Mucosa of stomach (tissue), 1 donor: ENCODE measurements at regions not wholly inside any gene's neighbourhood (a gene's known extent, or its start where the extent isn't known, plus 50 kb on each side); places are given as distances from the start of the nearest gene placed in this dataset.

Experiments
- H3K27me3 ChIP-seq: one replicate; pipeline ENCODE4 v1.7.0; 2013; ENCODE audit warnings: mild to moderate bottlenecking, low read length; ENCODE audit not compliant: control insufficient read depth, insufficient read depth
- H3K36me3 ChIP-seq: one replicate; pipeline ENCODE4 v1.7.0; 2013; ENCODE audit warnings: low read length; ENCODE audit not compliant: control insufficient read depth, insufficient read depth
- H3K4me1 ChIP-seq: one replicate; pipeline ENCODE4 v1.7.0; 2013; ENCODE audit warnings: mild to moderate bottlenecking, low read length; ENCODE audit not compliant: control insufficient read depth, insufficient read depth
- H3K4me3 ChIP-seq: one replicate; pipeline ENCODE4 v1.7.0; 2013; ENCODE audit warnings: low read length
- H3K9ac ChIP-seq: one replicate; pipeline ENCODE4 v1.7.0; 2013; ENCODE audit warnings: mild to moderate bottlenecking, low read length, moderate library complexity
- H3K9me3 ChIP-seq: one replicate; pipeline ENCODE4 v1.7.0; 2013; ENCODE audit warnings: mild to moderate bottlenecking, low read length, moderate library complexity; ENCODE audit not compliant: control insufficient read depth
- donor health status: Pancreatic carcinoma.

DNA sequence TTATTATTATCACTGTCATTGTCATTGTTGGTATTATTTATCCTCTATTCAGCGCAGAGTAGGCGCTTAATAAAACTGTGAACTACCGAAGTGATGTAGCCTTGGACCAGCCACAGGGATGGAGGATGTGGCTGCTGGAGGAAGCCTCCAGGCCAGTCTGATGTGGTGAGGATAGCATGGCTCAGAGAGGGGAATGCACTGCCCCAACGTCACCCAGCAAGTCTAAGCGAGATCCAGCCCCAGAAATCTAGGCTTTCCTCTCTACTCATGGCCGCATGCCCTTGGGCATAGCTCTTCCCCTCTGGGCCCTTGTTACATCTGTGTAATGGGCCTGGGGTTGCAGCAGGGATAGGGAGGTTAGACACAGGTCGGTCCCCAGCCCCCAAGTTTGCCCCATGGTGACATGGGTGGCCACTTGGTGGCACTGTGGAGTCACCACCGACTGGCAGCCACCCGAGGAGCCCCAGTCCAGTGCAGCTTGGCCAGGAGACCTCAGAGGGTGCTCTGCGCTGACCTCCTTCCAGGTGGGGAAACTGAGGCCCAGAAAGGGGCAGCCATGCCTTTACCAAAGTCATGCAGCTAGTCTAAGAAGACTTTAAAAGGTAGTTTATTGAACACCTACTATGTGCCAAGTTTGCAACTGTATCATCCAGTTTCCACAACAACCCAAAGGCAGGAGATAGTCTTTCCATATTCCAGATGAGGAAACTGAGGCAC, 395.7 kb downstream of the MN1 start:
- Histone ChIP-seq H3K27me3 (no peaks in the 10 kb centered on the region), H3K36me3 (no peaks in the 10 kb centered on the region), H3K9ac (no peak overlapping the region), H3K4me1 (no peaks in the 10 kb centered on the region), H3K9me3 (no peaks in the 10 kb centered on the region), H3K4me3 (no peak overlapping the region)

DNA sequence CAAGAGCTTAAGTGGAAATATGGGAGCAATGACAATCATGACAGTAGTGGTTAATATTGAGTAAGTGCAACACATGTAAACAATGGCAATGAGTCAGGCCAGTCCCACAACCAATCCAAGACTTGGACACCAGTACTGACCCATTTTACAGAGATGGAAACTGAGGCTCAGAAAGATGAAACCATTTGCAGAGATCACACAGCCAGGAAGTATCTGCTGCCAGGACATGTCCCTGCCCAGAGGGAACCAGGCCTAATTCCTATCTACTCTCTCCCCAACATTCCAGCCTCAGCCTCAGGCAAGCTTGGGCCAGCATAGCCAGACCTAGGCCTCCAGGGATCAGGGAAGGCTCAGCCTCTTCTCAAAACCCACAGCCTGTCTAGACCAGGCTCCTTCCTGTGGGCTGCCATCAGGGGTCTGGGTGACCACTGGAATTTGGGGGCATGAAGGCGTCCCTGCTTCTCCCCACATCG, 395.1 kb downstream of the MN1 start:
- Histone ChIP-seq H3K27me3 (no peaks in the 10 kb centered on the region), H3K36me3 (no peaks in the 10 kb centered on the region), H3K4me1 (no peaks in the 10 kb centered on the region), H3K4me3 (no peak overlapping the region), H3K9ac (no peak overlapping the region), H3K9me3 (no peaks in the 10 kb centered on the region)

- H3K4me3 ChIP-seq: no peak overlapping the region
- H3K9me3 ChIP-seq: no peaks in the 10 kb centered on the region
- H3K27me3 ChIP-seq: no peaks in the 10 kb centered on the region
- H3K36me3 ChIP-seq: no peaks in the 10 kb centered on the region
- H3K9ac ChIP-seq: no peak overlapping the region
- H3K4me1 ChIP-seq: no peaks in the 10 kb centered on the region
Observed at GRCh38 chr22:27407369-27407985, 394.1 kb downstream of the MN1 start.

DNA sequence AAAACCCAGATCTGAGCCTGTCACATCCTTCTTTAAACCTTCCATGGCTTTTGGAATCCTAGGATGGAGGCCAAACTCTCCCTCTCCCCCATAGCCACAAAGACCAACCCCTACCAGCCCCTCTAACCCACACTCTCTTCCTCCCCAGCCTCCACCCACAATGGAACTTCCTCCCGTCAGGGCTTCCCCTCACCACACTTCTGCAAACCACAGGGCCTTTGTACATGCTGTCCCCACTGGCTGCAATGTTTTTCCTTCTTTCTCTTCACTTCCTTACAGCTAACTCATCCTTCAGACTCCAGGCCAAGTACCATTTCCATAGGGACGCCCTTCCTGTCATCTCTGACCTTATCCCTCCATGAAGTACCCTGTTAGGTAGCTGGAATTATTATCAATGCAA, 393.5 kb downstream of the MN1 start:
- Histone ChIP-seq H3K27me3 (no peaks in the 10 kb centered on the region), H3K36me3 (no peaks in the 10 kb centered on the region), H3K9me3 (no peaks in the 10 kb centered on the region), H3K9ac (no peak overlapping the region), H3K4me1 (no peaks in the 10 kb centered on the region), H3K4me3 (no peak overlapping the region)

GRCh38 chr22:27409299-27409698, 392.3 kb downstream of the MN1 start:
- Histone ChIP-seq H3K27me3 (no peaks in the 10 kb centered on the region), H3K4me3 (no peak overlapping the region), H3K4me1 (no peaks in the 10 kb centered on the region), H3K9me3 (no peaks in the 10 kb centered on the region), H3K9ac (no peak overlapping the region), H3K36me3 (no peaks in the 10 kb centered on the region)

GRCh38 chr22:27412866-27413445, 388.6 kb downstream of the MN1 start:
- Histone ChIP-seq H3K4me1 (no peaks in the 10 kb centered on the region), H3K9me3 (no peaks in the 10 kb centered on the region), H3K4me3 (no peak overlapping the region), H3K27me3 (peaks cover 5% of the 10 kb centered on the region), H3K36me3 (no peaks in the 10 kb centered on the region), H3K9ac (no peak overlapping the region)

DNA sequence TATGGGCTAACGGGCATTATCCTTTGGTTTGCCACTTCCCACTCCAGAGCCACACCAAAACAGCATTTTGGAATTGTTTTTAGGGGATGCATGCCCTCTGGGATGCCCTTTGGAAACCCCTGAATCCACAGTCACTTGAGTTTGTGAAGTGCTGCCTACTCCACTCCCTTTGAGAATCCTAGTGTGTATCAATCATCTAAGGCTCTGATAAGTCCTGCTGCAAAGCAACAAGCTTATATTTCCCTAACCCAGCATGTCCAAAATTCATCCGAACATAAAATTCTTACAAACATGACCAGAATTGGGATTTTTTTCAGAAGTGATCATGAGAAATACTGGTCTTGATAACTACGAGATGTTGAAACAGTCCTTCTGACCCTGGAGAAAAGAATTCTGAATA, 387.9 kb downstream of the MN1 start:
- Histone ChIP-seq H3K36me3 (no peaks in the 10 kb centered on the region), H3K4me1 (no peaks in the 10 kb centered on the region), H3K9ac (no peak overlapping the region), H3K9me3 (no peaks in the 10 kb centered on the region), H3K27me3 (peaks cover 5% of the 10 kb centered on the region), H3K4me3 (no peak overlapping the region)

DNA sequence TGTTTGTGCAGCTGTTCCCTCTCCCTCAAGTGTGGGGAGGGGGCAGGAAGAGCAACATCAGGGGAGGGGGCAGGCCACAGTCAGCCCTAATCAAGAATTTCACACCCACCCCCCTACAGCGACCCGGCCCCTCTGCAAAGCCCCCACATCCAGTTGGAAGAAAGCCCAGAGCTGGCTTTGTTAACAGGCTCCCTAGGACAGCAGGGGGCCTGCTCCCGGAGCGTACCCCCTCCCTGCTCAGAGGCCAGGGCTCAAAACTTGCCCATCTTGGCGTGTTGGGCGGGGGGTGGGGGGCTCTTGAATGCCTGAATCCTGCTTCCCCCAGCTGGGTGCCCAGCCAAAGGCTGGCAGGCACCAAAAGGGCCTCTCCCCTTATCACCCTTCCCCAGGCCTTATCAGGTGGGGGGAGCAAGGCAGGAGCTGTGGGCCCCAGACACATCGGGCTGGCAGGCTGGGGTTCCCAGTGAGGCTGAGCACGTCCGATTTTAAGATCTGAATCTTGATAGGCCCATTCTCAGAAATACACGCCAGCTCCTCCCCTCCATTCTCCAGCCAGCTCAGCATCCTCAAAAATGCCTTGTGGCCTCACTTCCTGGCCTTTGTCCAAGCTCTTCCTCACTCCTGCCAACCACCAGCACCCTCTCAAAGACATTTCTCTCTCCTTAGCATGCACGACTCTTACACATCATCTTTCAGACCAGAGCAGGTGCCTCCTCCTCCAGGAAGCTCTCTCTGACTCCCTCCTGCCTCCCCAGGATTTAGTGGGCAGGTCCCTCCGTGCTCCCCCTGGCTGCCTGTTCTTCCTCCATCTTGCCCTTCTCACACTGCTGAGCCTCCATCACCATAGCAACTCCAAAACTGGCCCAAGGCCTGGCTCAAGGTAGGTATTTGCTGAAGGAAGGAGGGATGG, 384.8 kb downstream of the MN1 start:
- H3K4me3 ChIP-seq: no peak overlapping the region
- peaks cover 9% of the 10 kb centered on the region for H3K4me1 ChIP-seq
- no peaks in the 10 kb centered on the region for H3K36me3 ChIP-seq
- no peaks in the 10 kb centered on the region for H3K9me3 ChIP-seq
- no peak overlapping the region for H3K9ac ChIP-seq
- peaks cover 5% of the 10 kb centered on the region for H3K27me3 ChIP-seq

DNA sequence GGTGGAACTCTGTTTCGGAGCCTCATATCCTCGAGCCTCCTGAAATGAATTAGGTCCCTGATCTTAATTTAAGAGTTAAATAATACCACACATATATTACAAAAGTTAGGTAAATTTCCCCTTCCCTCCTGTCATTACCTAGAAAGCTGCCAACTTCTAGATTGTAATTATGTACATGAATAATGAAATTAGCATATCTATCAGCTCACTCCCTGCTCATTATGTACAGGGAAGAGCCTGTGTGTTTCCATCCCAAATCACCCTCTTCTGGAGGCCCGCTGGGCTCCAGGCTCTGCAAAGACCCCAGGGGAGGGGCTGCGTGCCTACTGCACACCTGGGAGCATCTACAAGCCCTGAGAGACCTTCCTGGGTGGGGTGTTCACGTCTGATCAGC, 384.1 kb downstream of the MN1 start:
- H3K4me1 ChIP-seq: peaks cover 9% of the 10 kb centered on the region
- H3K9me3 ChIP-seq: no peaks in the 10 kb centered on the region
- H3K27me3 ChIP-seq: peaks cover 5% of the 10 kb centered on the region
- no peak overlapping the region for H3K4me3 ChIP-seq
- no peaks in the 10 kb centered on the region for H3K36me3 ChIP-seq
- H3K9ac ChIP-seq: no peak overlapping the region

GRCh38 chr22:27418261-27418660, 383.3 kb downstream of the MN1 start:
- H3K4me1 ChIP-seq: peaks cover 9% of the 10 kb centered on the region

DNA sequence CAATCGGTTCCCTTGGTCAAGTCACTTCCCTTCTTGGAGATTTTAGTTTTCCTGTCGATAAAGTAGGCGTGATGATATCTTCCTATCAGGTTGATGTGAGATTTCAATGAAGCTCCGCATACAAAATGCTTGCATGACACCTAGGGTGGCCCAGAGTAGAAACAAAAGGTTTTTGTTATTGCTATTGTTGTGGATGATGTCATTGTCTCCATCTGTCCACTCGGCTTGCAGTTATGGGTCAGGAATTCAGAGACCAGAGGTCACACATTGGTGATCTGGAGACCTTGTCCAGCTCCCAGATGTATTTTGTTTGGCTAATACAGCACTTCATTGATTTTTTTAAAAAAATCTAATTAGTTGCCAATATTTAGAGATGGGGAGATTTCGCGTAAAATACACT, 382.1 kb downstream of the MN1 start:
- no peak overlapping the region for H3K9ac ChIP-seq
- peaks cover 7% of the 10 kb centered on the region for H3K27me3 ChIP-seq
- peaks cover 9% of the 10 kb centered on the region for H3K4me1 ChIP-seq
- no peaks in the 10 kb centered on the region for H3K36me3 ChIP-seq
- H3K4me3 ChIP-seq: no peak overlapping the region
- H3K9me3 ChIP-seq: no peaks in the 10 kb centered on the region

More at GRCh38 chr22:27418261-27418660, 383.3 kb downstream of the MN1 start:
- Histone ChIP-seq H3K36me3 (no peaks in the 10 kb centered on the region), H3K27me3 (peaks cover 5% of the 10 kb centered on the region), H3K9me3 (no peaks in the 10 kb centered on the region), H3K4me3 (no peak overlapping the region), H3K9ac (no peak overlapping the region)
